ENCODE measurements at regions not wholly inside any gene's neighbourhood (a gene's known extent, or its start where the extent isn't known, plus 50 kb on each side); places are given as distances from the start of the nearest gene placed in this dataset.

GRCh38 chr14:101395779-101396178 is 165.5 kb upstream of the DIO3 start:
- ChIA-PET CTCF (no interaction called here), POLR2A (ENCODE audit: low non-redundant PET) (no interaction called here)
- no TSS peak for BruUV-seq (replicated peaks)
- H3K4me3 ChIP-seq (ENCODE audit: low read depth, low read length, poor library complexity, severe bottlenecking): no peak overlapping the region
- TF ChIP-seq EZH2 (IDR thresholded peaks at IDR 0.05; ENCODE audit: borderline replicate concordance, low read depth, low read length, poor library complexity, severe bottlenecking) (no peak), CTCF (conservative IDR thresholded peaks at IDR 0.05; ENCODE audit: low read depth, low read length) (no peak)
- no peaks in the 10 kb centered on the region for H3K4me1 ChIP-seq (ENCODE audit: insufficient read depth, low read length, poor library complexity, severe bottlenecking)
- H3K36me3 ChIP-seq (ENCODE audit: insufficient read depth, low read length, poor library complexity, severe bottlenecking): no peaks in the 10 kb centered on the region
- DNase-seq (ENCODE audit: low spot score): no peak
- intact Hi-C loops (cut with micrococcal nuclease; ENCODE audit: unreplicated experiment): no loop called here
- H3K9me3 ChIP-seq (ENCODE audit: low read depth, low read length, poor library complexity, severe bottlenecking): no peaks in the 10 kb centered on the region
- H3K27me3 ChIP-seq (replicated peaks; ENCODE audit: insufficient read depth, low read depth, low read length, poor library complexity): peaks cover 20% of the 10 kb centered on the region
- H3K27ac ChIP-seq (ENCODE audit: low read depth, low read length, poor library complexity, severe bottlenecking): no peak overlapping the region

DNA sequence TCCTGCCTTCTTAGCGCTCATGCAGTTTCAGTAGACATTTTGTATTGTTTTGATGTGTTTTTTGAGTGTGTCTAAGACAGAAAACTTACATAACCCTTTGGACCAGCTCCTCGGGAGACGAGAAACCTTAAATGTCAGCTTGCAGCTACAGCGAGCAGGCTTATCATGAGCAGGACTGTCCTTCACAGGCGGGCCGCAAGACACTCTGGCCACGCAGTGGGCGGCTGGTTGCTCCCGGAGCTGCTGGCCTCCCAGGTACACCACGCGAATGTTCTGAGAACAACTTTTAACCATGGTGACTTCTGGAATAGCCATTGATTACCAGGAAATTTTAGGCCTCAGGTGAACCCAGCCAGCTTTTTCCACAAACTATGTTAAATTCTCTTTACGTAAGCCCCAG is 164.1 kb upstream of the DIO3 start:
- no peak overlapping the region for H3K4me3 ChIP-seq (ENCODE audit: low read depth, low read length, poor library complexity, severe bottlenecking)
- DNase-seq (ENCODE audit: low spot score): no peak
- H3K36me3 ChIP-seq (ENCODE audit: insufficient read depth, low read length, poor library complexity, severe bottlenecking): no peaks in the 10 kb centered on the region
- ChIA-PET CTCF (no interaction called here), POLR2A (ENCODE audit: low non-redundant PET) (no interaction called here)
- peaks cover 30% of the 10 kb centered on the region for H3K27me3 ChIP-seq (replicated peaks; ENCODE audit: insufficient read depth, low read depth, low read length, poor library complexity)
- intact Hi-C loops (cut with micrococcal nuclease; ENCODE audit: unreplicated experiment): no loop called here
- H3K9me3 ChIP-seq (ENCODE audit: low read depth, low read length, poor library complexity, severe bottlenecking): no peaks in the 10 kb centered on the region
- no TSS peak for BruUV-seq (replicated peaks)
- TF ChIP-seq CTCF (conservative IDR thresholded peaks at IDR 0.05; ENCODE audit: low read depth, low read length) (no peak), EZH2 (IDR thresholded peaks at IDR 0.05; ENCODE audit: borderline replicate concordance, low read depth, low read length, poor library complexity, severe bottlenecking) (no peak)
- no peaks in the 10 kb centered on the region for H3K4me1 ChIP-seq (ENCODE audit: insufficient read depth, low read length, poor library complexity, severe bottlenecking)
- no peak overlapping the region for H3K27ac ChIP-seq (ENCODE audit: low read depth, low read length, poor library complexity, severe bottlenecking)

DNA sequence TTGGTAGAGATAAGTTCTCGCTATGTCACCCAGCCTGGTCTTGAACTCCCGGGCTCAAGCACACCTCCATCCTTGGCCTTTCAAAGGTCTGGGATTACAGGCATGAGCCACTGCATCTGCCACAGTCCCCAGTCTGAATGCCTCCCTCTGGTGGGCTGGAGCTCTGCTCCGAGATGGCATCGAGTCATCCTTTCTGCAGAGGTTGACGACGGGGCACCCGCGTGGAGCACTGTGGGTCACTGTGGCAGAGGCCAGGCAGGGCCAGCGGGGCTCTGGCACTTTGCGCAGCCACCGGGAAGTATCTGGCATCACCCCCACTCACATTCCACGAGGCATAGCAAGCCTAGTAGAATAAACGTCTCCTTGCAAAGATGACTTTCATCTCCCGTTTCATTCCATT is 163.3 kb upstream of the DIO3 start:
- no peak overlapping the region for H3K27ac ChIP-seq (ENCODE audit: low read depth, low read length, poor library complexity, severe bottlenecking)
- H3K4me1 ChIP-seq (ENCODE audit: insufficient read depth, low read length, poor library complexity, severe bottlenecking): no peaks in the 10 kb centered on the region
- ChIA-PET CTCF (no interaction called here), POLR2A (ENCODE audit: low non-redundant PET) (no interaction called here)
- no peaks in the 10 kb centered on the region for H3K9me3 ChIP-seq (ENCODE audit: low read depth, low read length, poor library complexity, severe bottlenecking)
- intact Hi-C loops (cut with micrococcal nuclease; ENCODE audit: unreplicated experiment): no loop called here
- DNase-seq (ENCODE audit: low spot score): no peak
- peaks cover 32% of the 10 kb centered on the region for H3K27me3 ChIP-seq (replicated peaks; ENCODE audit: insufficient read depth, low read depth, low read length, poor library complexity)
- no peaks in the 10 kb centered on the region for H3K36me3 ChIP-seq (ENCODE audit: insufficient read depth, low read length, poor library complexity, severe bottlenecking)
- H3K4me3 ChIP-seq (ENCODE audit: low read depth, low read length, poor library complexity, severe bottlenecking): no peak overlapping the region
- TF ChIP-seq EZH2 (IDR thresholded peaks at IDR 0.05; ENCODE audit: borderline replicate concordance, low read depth, low read length, poor library complexity, severe bottlenecking): no peak
- TF ChIP-seq CTCF (conservative IDR thresholded peaks at IDR 0.05; ENCODE audit: low read depth, low read length): no peak
- no TSS peak for BruUV-seq (replicated peaks)

Measured in A673 (cell line).